ENCODE measurements at regions not wholly inside any gene's neighbourhood (a gene's known extent, or its start where the extent isn't known, plus 50 kb on each side); places are given as distances from the start of the nearest gene placed in this dataset.
A peak's percentile ranks its signal among the peaks of the same experiment; 100 is the strongest.

DNA sequence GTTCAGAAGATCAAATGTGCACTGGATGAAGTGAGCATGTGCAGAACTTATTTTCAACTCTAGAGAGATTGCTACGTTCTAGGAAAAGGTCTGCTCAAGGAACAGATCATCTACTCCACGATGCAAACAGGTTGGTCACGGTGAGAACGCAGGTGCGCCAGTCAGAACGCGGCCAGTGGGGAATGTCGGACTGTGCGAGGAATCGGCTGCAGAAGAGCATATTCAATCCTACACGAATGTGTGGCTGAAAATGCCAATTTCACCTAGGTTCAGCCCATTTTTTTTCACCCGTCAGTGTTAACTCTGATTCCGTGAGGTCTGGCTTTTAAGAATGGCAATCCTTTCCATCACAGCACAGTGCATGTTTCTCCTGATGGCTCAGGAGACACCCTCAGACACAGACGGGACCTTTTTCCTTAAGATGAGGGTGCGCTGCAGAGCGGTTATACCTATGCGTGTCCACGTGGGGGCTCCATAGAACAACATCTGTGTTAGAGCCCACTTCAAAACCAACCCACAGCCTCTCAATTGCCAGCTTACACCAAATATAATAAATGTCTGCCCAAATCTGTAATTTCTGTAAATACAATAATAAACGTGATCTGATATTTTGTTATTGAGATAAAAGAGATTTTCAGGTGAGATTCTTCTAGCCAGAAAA lies 250.4 kb downstream of the FOXA2 start:
- Histone ChIP-seq H3K4me3 (ENCODE audit: insufficient read length, low read depth) (no peak overlapping the region), H3K9ac (ENCODE audit: insufficient read length, low read depth) (no peak overlapping the region), H3K36me3 (ENCODE audit: insufficient read depth, insufficient read length, low read length) (no peaks in the 10 kb centered on the region), H3K9me3 (ENCODE audit: insufficient read depth, low read length) (no peaks in the 10 kb centered on the region), H3K4me1 (ENCODE audit: insufficient read depth, insufficient read length) (no peaks in the 10 kb centered on the region), H3K27me3 (ENCODE audit: insufficient read depth, insufficient read length) (peaks cover 16% of the 10 kb centered on the region)
- TF ChIP-seq ZNF274 (IDR thresholded peaks at IDR 0.05; ENCODE audit: low read depth, low read length) (no peak), SUZ12 (IDR thresholded peaks at IDR 0.05; ENCODE audit: extremely low read depth, insufficient read depth, insufficient read length) (no peak), YY1 (IDR thresholded peaks at IDR 0.05; ENCODE audit: insufficient read depth, insufficient read length) (no peak)
- peak; percentile 25 for DNase-seq (ENCODE audit: low read depth, low spot score)

DNA sequence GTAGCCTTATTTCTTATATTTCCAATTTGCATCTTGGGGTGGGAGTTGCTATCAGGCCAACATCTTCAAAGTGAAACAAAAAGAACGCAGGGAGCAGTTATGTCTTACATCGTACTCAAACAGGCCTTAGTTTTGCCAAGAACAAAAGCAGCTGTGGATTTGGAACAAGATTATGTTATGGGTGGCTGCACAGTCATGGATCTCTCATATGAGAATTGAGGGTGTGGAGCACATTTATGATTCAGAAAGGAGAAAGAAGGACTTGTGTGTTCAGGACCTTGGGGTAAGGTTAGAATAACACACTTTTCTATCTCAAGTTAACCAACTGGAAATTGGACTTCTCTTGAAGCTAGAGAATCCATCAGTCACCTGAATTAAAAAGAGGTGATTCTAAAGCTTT lies 259.9 kb downstream of the FOXA2 start:
- H3K4me1 ChIP-seq (ENCODE audit: insufficient read depth, insufficient read length), result no peaks in the 10 kb centered on the region
- H3K9me3 ChIP-seq (ENCODE audit: insufficient read depth, low read length), result no peaks in the 10 kb centered on the region
- H3K27me3 ChIP-seq (ENCODE audit: insufficient read depth, insufficient read length), result no peaks in the 10 kb centered on the region
- no peak for TF ChIP-seq ZNF274 (IDR thresholded peaks at IDR 0.05; ENCODE audit: low read depth, low read length)
- no peak for TF ChIP-seq SUZ12 (IDR thresholded peaks at IDR 0.05; ENCODE audit: extremely low read depth, insufficient read depth, insufficient read length)
- H3K9ac ChIP-seq (ENCODE audit: insufficient read length, low read depth), result no peak overlapping the region
- H3K36me3 ChIP-seq (ENCODE audit: insufficient read depth, insufficient read length, low read length), result no peaks in the 10 kb centered on the region
- no peak overlapping the region for H3K4me3 ChIP-seq (ENCODE audit: insufficient read length, low read depth)
- DNase-seq (ENCODE audit: low read depth, low spot score), result no peak

GRCh38 chr20:22322513-22322912 lies 261.9 kb downstream of the FOXA2 start:
- no peak for TF ChIP-seq YY1 (IDR thresholded peaks at IDR 0.05; ENCODE audit: insufficient read depth, insufficient read length)
- no peak for TF ChIP-seq SUZ12 (IDR thresholded peaks at IDR 0.05; ENCODE audit: extremely low read depth, insufficient read depth, insufficient read length)
- TF ChIP-seq ZNF274 (IDR thresholded peaks at IDR 0.05; ENCODE audit: low read depth, low read length), result no peak
- no peaks in the 10 kb centered on the region for H3K27me3 ChIP-seq (ENCODE audit: insufficient read depth, insufficient read length)

DNA sequence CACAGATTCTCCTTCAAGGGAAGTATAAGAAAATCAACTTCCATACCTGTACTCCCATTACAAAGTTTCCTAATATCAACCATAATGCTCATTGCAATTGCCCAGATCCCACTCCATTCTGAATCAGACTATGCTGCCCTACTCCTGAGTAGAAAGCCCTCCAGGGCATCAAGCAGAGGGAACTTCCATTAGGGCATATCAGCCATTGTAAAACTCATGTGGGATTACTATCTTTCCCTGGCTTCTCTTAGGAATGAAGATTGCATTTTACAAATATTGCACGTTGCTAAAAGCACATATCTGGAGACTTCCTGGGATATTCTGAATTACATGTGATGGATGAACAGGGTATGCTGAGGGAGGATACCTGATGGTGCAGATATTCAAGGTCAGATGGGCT lies 263.2 kb downstream of the FOXA2 start:
- Histone ChIP-seq H3K4me1 (ENCODE audit: insufficient read depth, insufficient read length) (no peaks in the 10 kb centered on the region), H3K9ac (ENCODE audit: insufficient read length, low read depth) (no peak overlapping the region), H3K9me3 (ENCODE audit: insufficient read depth, low read length) (no peaks in the 10 kb centered on the region), H3K27me3 (ENCODE audit: insufficient read depth, insufficient read length) (no peaks in the 10 kb centered on the region), H3K4me3 (ENCODE audit: insufficient read length, low read depth) (no peak overlapping the region), H3K36me3 (ENCODE audit: insufficient read depth, insufficient read length, low read length) (no peaks in the 10 kb centered on the region)
- TF ChIP-seq SUZ12 (IDR thresholded peaks at IDR 0.05; ENCODE audit: extremely low read depth, insufficient read depth, insufficient read length) (no peak), ZNF274 (IDR thresholded peaks at IDR 0.05; ENCODE audit: low read depth, low read length) (no peak), YY1 (IDR thresholded peaks at IDR 0.05; ENCODE audit: insufficient read depth, insufficient read length) (no peak)
- no peak for DNase-seq (ENCODE audit: low read depth, low spot score)

More at GRCh38 chr20:22322513-22322912, 261.9 kb downstream of the FOXA2 start:
- Histone ChIP-seq H3K9ac (ENCODE audit: insufficient read length, low read depth) (no peak overlapping the region), H3K4me3 (ENCODE audit: insufficient read length, low read depth) (no peak overlapping the region), H3K4me1 (ENCODE audit: insufficient read depth, insufficient read length) (no peaks in the 10 kb centered on the region), H3K9me3 (ENCODE audit: insufficient read depth, low read length) (no peaks in the 10 kb centered on the region), H3K36me3 (ENCODE audit: insufficient read depth, insufficient read length, low read length) (no peaks in the 10 kb centered on the region)
- DNase-seq (ENCODE audit: low read depth, low spot score), result no peak

- Histone ChIP-seq H3K27me3 (ENCODE audit: insufficient read depth, insufficient read length) (no peaks in the 10 kb centered on the region), H3K9me3 (ENCODE audit: insufficient read depth, low read length) (no peaks in the 10 kb centered on the region), H3K4me1 (ENCODE audit: insufficient read depth, insufficient read length) (no peaks in the 10 kb centered on the region), H3K4me3 (ENCODE audit: insufficient read length, low read depth) (no peak overlapping the region), H3K9ac (ENCODE audit: insufficient read length, low read depth) (no peak overlapping the region), H3K36me3 (ENCODE audit: insufficient read depth, insufficient read length, low read length) (no peaks in the 10 kb centered on the region)
- TF ChIP-seq SUZ12 (IDR thresholded peaks at IDR 0.05; ENCODE audit: extremely low read depth, insufficient read depth, insufficient read length) (no peak), ZNF274 (IDR thresholded peaks at IDR 0.05; ENCODE audit: low read depth, low read length) (no peak), YY1 (IDR thresholded peaks at IDR 0.05; ENCODE audit: insufficient read depth, insufficient read length) (no peak)
- no peak for DNase-seq (ENCODE audit: low read depth, low spot score)
Measured at GRCh38 chr20:22320245-22320915, 264.0 kb downstream of the FOXA2 start.

- Histone ChIP-seq H3K27me3 (ENCODE audit: insufficient read depth, insufficient read length) (no peaks in the 10 kb centered on the region), H3K9ac (ENCODE audit: insufficient read length, low read depth) (no peak overlapping the region), H3K9me3 (ENCODE audit: insufficient read depth, low read length) (no peaks in the 10 kb centered on the region), H3K4me3 (ENCODE audit: insufficient read length, low read depth) (no peak overlapping the region), H3K4me1 (ENCODE audit: insufficient read depth, insufficient read length) (no peaks in the 10 kb centered on the region), H3K36me3 (ENCODE audit: insufficient read depth, insufficient read length, low read length) (no peaks in the 10 kb centered on the region)
- DNase-seq (ENCODE audit: low read depth, low spot score), result no peak
- TF ChIP-seq ZNF274 (IDR thresholded peaks at IDR 0.05; ENCODE audit: low read depth, low read length) (no peak), YY1 (IDR thresholded peaks at IDR 0.05; ENCODE audit: insufficient read depth, insufficient read length) (no peak), SUZ12 (IDR thresholded peaks at IDR 0.05; ENCODE audit: extremely low read depth, insufficient read depth, insufficient read length) (no peak)
Measured at GRCh38 chr20:22315771-22316170, 268.6 kb downstream of the FOXA2 start.

DNA sequence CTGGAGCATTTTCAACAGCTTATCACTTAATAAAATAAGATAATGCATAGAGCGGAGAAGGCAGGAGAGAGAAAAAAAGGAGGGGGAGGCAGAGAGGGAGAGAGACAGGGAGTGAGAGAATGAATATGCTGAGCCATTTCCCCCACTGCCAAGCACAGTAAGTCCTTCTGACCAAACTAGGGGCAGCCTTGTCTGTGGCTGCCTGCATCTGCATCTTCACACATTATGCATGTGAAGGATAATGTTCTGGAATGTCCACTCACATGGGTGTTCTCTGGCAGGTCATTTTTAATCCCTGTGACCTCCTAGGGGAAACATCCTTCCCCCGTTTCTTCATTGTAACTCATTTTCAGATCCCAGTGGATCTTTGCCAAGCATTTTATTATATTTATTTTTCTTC lies 269.3 kb downstream of the FOXA2 start:
- no peaks in the 10 kb centered on the region for H3K4me1 ChIP-seq (ENCODE audit: insufficient read depth, insufficient read length)
- H3K9ac ChIP-seq (ENCODE audit: insufficient read length, low read depth), result no peak overlapping the region
- no peaks in the 10 kb centered on the region for H3K27me3 ChIP-seq (ENCODE audit: insufficient read depth, insufficient read length)
- no peak for TF ChIP-seq ZNF274 (IDR thresholded peaks at IDR 0.05; ENCODE audit: low read depth, low read length)
- TF ChIP-seq YY1 (IDR thresholded peaks at IDR 0.05; ENCODE audit: insufficient read depth, insufficient read length), result no peak
- TF ChIP-seq SUZ12 (IDR thresholded peaks at IDR 0.05; ENCODE audit: extremely low read depth, insufficient read depth, insufficient read length), result no peak
- H3K36me3 ChIP-seq (ENCODE audit: insufficient read depth, insufficient read length, low read length), result no peaks in the 10 kb centered on the region
- no peaks in the 10 kb centered on the region for H3K9me3 ChIP-seq (ENCODE audit: insufficient read depth, low read length)
- H3K4me3 ChIP-seq (ENCODE audit: insufficient read length, low read depth), result no peak overlapping the region
- no peak for DNase-seq (ENCODE audit: low read depth, low spot score)
